ENCODE measurements at regions not wholly inside any gene's neighbourhood (a gene's known extent, or its start where the extent isn't known, plus 50 kb on each side); places are given as distances from the start of the nearest gene placed in this dataset.

GRCh38 chr3:174356596-174356995 lies 502.5 kb upstream of the NAALADL2 start:
- no peak for TF ChIP-seq CTCF (IDR thresholded peaks at IDR 0.05)
- TF ChIP-seq POLR2A (IDR thresholded peaks at IDR 0.05), result no peak
